GM19372 (cell line): ENCODE measurements at regions not wholly inside any gene's neighbourhood (a gene's known extent, or its start where the extent isn't known, plus 50 kb on each side); places are given as distances from the start of the nearest gene placed in this dataset.

Source experiments
- ATAC-seq: cut with Tn5 transposase; IDR thresholded peaks from one replicate; pipeline ENCODE4 v1.9.1; 2021; ENCODE audit warnings: mild to moderate bottlenecking, low read depth, moderate library complexity; ENCODE audit not compliant: unreplicated experiment

DNA sequence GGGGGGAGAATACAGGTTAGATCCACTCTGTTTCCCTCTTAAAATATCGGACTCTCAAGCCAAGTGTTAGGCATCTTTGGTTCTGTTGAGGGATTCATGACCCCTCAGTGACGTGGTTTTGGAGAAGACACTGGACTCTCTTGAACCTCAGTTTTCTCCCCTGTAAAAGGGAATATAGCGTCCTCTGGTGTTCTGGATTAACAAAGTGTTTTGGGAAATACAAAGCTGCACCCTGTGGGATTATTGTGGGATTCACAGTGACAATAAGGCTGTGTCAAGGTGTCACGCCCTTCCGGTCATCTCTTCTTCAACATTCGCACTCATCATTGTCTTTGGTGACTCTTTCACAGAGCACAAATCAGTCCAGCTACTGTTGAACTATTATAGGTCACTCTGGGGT lies 139.0 kb downstream of the IRX1 start:
- ATAC-seq = no peak

- ATAC-seq = no peak
These were observed 140.8 kb downstream of the IRX1 start for GRCh38 chr5:3736466-3736865.

- no peak for ATAC-seq
These were observed 141.3 kb downstream of the IRX1 start for GRCh38 chr5:3736926-3737325.

- no peak for ATAC-seq
These were observed 143.3 kb downstream of the IRX1 start for GRCh38 chr5:3738919-3739318.

DNA sequence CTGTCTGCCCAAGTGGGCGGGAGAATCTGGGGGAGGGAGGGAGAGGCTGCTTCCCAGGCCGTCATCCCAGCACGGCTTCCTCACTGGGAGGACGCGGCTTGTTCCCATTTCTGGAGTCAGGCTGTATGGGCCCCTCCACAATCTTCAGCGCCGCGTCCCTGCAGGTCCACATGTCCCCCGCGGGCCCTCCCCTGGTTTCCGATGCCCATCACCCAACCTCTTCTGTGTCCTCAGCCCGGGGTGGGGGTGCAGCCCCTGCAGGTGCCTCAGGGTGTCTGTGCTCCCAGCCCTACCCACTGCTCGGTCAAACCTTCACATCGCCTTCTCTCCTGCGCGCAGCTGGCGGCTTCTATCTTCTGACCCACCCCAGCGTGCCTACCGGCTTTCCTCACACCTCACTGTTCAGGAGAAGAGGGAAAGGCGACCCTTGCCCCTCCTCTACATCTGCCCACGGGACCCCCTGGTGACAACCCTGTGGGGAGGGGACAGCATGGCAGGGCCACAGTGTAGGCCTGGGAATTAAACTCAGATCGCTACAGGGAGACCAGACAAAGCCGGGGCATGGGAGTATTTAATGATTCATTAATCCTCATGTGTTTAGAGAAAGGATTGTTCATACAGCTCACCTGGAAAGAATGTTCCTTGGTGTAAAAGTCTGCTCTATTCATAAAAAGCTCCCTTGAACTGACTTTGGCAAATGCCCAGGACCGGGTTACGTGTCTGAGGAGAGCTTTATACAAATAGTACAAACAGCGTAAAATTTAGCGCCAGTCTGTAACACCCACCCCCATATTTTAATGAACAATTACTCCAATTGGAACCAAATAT lies 145.1 kb downstream of the IRX1 start:
- no peak for ATAC-seq

DNA sequence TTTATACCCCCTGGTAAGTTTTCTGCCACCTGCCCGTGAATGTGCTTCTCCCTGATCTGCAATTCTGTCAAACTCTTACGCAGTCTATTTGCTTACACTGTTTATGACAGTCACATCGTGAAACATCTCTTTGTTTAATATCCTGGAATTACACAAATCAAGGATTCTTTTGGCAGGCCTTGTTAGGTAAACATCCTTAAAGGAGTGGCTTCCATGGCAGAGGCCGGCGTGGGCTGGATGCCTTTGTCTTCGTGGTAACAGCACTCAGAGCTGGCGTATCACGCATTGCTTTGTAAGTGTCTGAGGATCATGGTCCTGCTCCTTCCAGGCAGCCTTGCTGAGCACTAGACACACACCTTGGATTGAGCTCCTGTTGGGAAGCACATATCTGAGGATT lies 145.7 kb downstream of the IRX1 start:
- ATAC-seq = no peak

DNA sequence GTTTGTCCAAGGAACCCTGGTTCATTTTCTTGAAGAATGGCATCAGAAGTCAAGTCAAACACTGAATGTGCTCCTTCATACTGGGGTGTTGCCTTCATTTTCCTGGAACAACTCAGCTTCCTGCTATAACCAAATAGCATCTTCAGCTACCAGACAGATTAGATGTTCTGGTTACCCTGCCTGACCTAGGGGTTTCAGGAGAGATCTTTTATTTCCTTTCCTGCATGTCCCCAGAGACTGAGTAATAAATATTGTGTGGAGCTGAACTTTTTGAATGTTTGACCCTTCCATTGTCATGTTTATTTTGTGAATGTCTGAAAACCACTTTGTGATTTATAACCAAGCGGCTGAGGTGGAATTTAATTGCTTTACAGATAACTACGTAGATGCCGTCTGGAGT lies 147.1 kb downstream of the IRX1 start:
- no peak for ATAC-seq

GRCh38 chr5:3751846-3752245 lies 156.2 kb downstream of the IRX1 start:
- ATAC-seq = no peak

- no peak for ATAC-seq
These were observed 182.4 kb downstream of the IRX1 start for GRCh38 chr5:3778000-3778550.

GRCh38 chr5:3778945-3779344 lies 183.3 kb downstream of the IRX1 start:
- ATAC-seq = no peak

- no peak for ATAC-seq
These were observed 184.6 kb downstream of the IRX1 start for GRCh38 chr5:3780278-3780677.

GRCh38 chr5:3780907-3781306 lies 185.3 kb downstream of the IRX1 start:
- ATAC-seq = no peak

GRCh38 chr5:3784854-3785253 lies 189.2 kb downstream of the IRX1 start:
- no peak for ATAC-seq

DNA sequence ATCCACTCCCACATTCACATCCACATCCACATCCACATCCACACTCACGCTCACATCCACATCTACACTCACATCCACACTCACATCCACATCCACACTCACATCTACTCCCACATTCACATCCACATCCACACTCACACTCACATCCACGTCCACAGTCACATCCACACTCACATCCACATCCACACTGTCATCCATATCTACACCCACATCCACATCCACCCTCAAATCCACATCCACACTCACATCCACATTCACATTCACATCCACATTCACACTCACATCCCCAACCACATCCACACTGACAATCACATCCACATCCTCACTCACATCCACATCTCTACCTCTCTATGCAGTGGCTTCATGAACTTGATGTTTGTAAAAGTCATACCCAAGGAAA lies 190.5 kb downstream of the IRX1 start:
- no peak for ATAC-seq

DNA sequence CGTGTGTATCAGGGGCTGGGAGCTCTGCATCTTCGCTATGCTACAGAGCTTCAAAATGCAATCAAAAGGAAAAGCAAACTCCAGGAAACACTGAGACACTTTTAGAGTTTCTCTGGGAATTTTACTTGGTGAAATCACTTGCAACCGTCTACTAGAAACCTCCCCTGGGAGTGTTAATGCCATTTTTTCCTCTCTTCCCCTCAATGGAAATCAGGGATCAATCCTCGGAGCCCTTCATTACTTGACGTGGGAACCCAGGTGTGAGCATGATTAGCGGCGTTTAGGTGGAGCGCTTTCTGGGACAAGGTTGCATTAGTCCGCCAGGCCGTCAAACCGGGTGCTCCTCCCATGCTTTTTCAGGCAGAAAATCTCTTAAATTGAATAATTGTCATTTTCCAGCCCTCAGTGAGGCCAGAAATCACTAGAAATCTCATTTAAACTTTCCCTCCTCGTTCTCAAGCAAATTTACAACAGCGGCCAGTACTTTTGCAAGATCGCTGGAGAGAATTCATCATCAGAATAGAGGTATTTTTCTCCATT lies 191.3 kb downstream of the IRX1 start:
- ATAC-seq = no peak

DNA sequence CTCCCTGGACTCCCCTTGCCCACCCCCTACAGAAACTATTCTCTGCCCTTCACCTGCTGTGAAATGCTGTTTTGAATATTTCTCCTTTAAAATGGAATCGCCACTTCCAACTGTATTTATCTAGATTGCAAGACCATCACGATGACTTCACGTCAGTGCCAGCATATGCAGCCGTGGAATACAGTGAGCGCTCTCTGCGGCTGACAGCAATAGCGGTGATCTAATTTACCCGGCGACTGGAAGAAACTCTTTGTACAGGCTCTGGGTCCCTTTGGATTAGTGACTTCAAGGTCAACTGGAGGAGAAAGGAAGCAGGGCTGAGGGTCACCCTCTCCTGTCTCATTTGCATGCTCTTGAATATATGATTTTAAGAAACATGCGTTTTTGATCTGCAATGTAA lies 192.0 kb downstream of the IRX1 start:
- ATAC-seq = no peak

- ATAC-seq = no peak
These were observed 194.0 kb downstream of the IRX1 start for GRCh38 chr5:3789519-3790193.

DNA sequence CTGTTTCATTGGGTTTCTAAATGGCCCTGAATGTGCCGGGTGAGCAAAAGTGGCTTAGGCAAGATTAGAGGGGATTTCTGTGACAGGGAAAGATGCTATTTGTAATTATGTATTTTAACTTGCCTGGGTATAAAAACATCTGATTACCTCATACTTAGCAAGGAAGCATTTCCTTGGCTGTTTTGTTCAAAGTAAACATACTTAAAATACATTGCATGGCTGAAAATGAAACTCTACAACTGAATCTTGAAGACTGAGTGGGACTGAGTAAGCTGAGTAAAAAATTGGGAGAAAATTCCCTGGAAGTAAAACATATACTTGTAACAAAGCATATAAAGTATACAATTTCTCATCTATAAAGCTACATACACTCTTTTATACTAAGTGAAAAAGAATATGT lies 197.5 kb downstream of the IRX1 start:
- ATAC-seq = no peak

DNA sequence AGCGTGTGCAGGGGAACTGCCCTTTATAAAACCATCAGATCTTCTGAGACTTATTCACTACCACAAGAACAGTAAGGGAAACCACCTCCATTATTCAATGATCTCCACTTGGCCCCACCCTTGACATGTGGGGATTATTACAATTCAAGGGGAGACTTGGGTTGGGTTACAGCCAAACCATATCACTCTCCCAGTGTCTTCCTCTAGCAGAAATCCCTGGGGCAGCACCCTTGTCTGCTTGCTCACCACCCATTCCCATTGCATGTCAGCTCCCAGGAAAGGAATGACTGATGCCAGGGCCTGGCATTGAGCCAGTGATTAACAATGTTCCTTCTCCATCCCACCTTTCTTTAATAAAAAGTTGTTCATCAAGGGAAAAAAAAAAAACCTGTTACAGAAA lies 199.0 kb downstream of the IRX1 start:
- no peak for ATAC-seq

DNA sequence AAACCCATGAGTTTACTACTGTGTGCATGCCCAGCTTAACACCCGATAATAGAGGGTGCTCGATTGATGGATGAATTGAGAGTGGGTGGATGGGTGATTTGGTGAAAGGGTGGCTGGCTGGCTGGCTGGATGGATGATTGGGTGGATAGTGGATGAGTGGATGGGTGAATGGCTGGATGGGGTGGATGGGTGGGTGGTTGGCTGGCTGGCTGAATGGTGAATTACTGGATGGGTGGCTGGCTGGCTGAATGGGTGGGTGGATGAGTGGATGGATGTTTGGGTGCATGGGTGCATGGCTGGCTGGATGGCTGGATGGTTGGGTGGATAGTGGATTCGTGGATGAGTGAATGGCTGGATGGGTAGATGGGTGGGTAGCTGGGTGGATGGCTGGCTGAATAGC lies 201.1 kb downstream of the IRX1 start:
- no peak for ATAC-seq

GRCh38 chr5:3801967-3802366 lies 206.3 kb downstream of the IRX1 start:
- no peak for ATAC-seq

- no peak for ATAC-seq
These were observed 213.8 kb downstream of the IRX1 start for GRCh38 chr5:3809455-3809854.
